K562 (cell line): ENCODE measurements at regions not wholly inside any gene's neighbourhood (a gene's known extent, or its start where the extent isn't known, plus 50 kb on each side); places are given as distances from the start of the nearest gene placed in this dataset.

Experiments used
- CXXC5 ChIP-seq: fragments of 250-450 bp; sonication (Bioruptor Pico); IDR thresholded peaks from 2 replicates; pipeline ENCODE4 v1.8.0; 2022; ENCODE audit warnings: inconsistent platforms, mild to moderate bottlenecking, moderate library complexity
- PHTF2 ChIP-seq: fragments of 250-450 bp; sonication (Bioruptor Pico); IDR thresholded peaks from 2 replicates; pipeline ENCODE4 v1.5.0; 2021; ENCODE audit warnings: mild to moderate bottlenecking
- PML ChIP-seq: IDR thresholded peaks from 2 replicates; pipeline ENCODE4 v1.6.1; 2012; ENCODE audit warnings: low read length, inconsistent platforms
- TCFL5 ChIP-seq: fragments of 250-450 bp; sonication (Bioruptor Pico); conservative IDR thresholded peaks from 2 replicates; pipeline ENCODE4 v1.6.1; 2021; ENCODE audit warnings: mild to moderate bottlenecking, moderate library complexity, matching md5 sums
- TFAM ChIP-seq: fragments of 250-450 bp; sonication (Bioruptor Pico); conservative IDR thresholded peaks from 2 replicates; pipeline ENCODE4 v1.5.0; 2021; ENCODE audit warnings: mild to moderate bottlenecking, moderate library complexity
- XRCC4 ChIP-seq: IDR thresholded peaks from one replicate; pipeline ENCODE4 v1.6.1; 2011; ENCODE audit not compliant: insufficient read depth, insufficient read length; ENCODE audit errors: extremely low read depth
- ZNF609 ChIP-seq: sonication (generic); formaldehyde crosslinking; IDR thresholded peaks from 2 replicates; pipeline ENCODE4 v1.8.1; 2023; ENCODE audit warnings: missing genetic modification reagents, mild to moderate bottlenecking, borderline replicate concordance
- ZNF76 ChIP-seq: fragments of 250-450 bp; sonication (Bioruptor Pico); IDR thresholded peaks from 2 replicates; pipeline ENCODE4 v1.4.0; 2020; ENCODE audit warnings: mild to moderate bottlenecking, moderate library complexity, borderline replicate concordance
- TF ChIP-seq, protein P1 (sequence below): fragments of 450-650 bp; IDR thresholded peaks from 2 replicates; pipeline ENCODE4 v1.6.1; 2016; ENCODE audit warnings: antibody characterized with exemption

DNA sequence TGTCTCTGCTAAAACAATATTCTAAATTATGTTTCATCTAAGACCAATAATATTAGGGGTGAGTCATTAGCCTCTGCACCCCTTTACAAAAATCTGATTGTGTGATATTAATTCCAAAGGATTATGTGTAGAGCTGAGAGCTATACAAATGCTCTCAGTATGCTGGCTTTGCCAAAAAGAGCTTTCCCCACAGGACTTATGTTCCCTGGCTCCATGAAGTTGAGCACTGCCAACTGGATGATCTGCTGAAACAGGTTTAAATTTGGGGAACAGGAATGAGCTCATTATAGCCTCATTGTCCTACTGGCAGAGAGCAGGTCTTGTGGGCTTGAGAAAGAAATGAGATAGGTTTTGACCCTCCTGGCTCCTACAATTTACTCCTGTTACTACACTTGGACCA is 347.8 kb upstream of the LMCD1 start (continued):
- no peak for TF ChIP-seq ZNF609 (CRISPR knock-in tag)
- TF ChIP-seq ZNF76 (CRISPR knock-in tag) = no peak
- TF ChIP-seq XRCC4 = no peak
- no peak for TF ChIP-seq PHTF2
- TF ChIP-seq TFAM (CRISPR knock-in tag) = no peak
- TF ChIP-seq PML = no peak
- TF ChIP-seq, protein P1, sequence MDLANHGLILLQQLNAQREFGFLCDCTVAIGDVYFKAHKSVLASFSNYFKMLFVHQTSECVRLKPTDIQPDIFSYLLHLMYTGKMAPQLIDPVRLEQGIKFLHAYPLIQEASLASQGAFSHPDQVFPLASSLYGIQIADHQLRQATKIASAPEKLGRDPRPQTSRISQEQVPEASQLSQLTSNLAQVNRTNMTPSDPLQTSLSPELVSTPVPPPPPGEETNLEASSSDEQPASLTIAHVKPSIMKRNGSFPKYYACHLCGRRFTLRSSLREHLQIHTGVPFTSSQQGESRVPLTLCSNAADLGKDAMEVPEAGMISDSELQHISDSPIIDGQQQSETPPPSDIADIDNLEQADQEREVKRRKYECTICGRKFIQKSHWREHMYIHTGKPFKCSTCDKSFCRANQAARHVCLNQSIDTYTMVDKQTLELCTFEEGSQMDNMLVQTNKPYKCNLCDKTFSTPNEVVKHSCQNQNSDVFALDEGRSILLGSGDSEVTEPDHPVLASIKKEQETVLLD = no peak
- no peak for TF ChIP-seq CXXC5
- no peak for TF ChIP-seq TCFL5 (CRISPR knock-in tag)
